ENCODE measurements at regions not wholly inside any gene's neighbourhood (a gene's known extent, or its start where the extent isn't known, plus 50 kb on each side); places are given as distances from the start of the nearest gene placed in this dataset.

DNA sequence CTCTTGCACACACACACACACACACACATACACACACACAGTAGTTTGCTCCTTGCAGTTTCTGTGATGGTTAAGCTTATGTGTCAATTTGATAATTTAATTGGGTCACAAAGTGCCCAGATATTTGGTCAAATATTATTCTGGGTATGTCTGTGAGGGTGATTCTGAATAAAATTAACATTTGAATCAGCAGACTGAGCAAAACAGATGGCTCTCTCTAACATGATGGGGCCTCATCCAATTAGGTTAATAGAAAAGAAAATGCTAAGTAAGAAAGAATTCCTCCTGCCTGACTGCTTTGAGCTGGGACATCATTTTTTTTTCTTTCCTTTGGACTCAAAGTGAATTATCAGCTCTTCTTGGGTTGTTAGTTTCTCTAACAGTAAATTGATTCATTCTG is 191.2 kb upstream of the INTU start:
- no peak for TF ChIP-seq POLR2A (IDR thresholded peaks at IDR 0.05)
- TF ChIP-seq, protein P1, sequence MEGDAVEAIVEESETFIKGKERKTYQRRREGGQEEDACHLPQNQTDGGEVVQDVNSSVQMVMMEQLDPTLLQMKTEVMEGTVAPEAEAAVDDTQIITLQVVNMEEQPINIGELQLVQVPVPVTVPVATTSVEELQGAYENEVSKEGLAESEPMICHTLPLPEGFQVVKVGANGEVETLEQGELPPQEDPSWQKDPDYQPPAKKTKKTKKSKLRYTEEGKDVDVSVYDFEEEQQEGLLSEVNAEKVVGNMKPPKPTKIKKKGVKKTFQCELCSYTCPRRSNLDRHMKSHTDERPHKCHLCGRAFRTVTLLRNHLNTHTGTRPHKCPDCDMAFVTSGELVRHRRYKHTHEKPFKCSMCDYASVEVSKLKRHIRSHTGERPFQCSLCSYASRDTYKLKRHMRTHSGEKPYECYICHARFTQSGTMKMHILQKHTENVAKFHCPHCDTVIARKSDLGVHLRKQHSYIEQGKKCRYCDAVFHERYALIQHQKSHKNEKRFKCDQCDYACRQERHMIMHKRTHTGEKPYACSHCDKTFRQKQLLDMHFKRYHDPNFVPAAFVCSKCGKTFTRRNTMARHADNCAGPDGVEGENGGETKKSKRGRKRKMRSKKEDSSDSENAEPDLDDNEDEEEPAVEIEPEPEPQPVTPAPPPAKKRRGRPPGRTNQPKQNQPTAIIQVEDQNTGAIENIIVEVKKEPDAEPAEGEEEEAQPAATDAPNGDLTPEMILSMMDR (IDR thresholded peaks at IDR 0.05): no peak

Data from lower leg skin (tissue), 3 donors.